Transverse colon (tissue), 3 donors: ENCODE measurements at regions not wholly inside any gene's neighbourhood (a gene's known extent, or its start where the extent isn't known, plus 50 kb on each side); places are given as distances from the start of the nearest gene placed in this dataset.

Source experiments
- POLR2A ChIP-seq: fragments of 450-650 bp; IDR thresholded peaks from one replicate; pipeline ENCODE4 v1.6.1; 2016; ENCODE audit warnings: antibody characterized with exemption, mild to moderate bottlenecking, moderate library complexity
- TF ChIP-seq, protein P1 (sequence below), 5 experiments: fragments of 200-600 bp in 3 of 5; fragments of 450-650 bp in 2 of 5; sonication (generic) in 3 of 5; IDR thresholded peaks; 1 replicate in 2 of 5; 2 replicates in 3 of 5; pipeline ENCODE4 v1.5.1; 2016 to 2017; ENCODE audit warnings: antibody characterized with exemption in 5 of 5, inconsistent platforms in 3 of 5, mild to moderate bottlenecking in 2 of 5, moderate library complexity in 1 of 5

DNA sequence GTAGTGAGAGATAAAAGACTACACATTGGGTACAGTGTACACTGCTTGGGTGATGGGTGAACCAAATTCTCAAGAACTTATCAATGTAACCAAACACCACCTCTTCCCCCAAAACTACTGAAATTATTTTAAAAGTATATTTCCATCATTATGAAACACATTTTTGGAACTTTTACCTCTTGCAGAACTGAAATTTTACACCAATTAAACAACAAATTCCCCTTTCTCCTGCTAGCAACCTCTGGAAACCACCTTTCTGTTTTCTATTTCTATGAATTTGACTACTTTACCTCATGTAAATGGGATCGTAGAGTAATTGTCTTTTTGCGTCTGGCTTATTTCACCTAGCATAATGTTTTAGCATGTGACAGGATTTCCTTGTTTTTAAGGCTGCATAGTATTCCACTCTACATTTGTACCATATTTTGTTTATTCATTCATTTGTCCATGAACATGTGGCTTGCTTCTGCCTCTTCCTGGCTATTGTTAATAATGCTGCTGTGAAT lies 149.9 kb upstream of the PHACTR1 start:
- TF ChIP-seq POLR2A = no peak
- TF ChIP-seq, protein P1, sequence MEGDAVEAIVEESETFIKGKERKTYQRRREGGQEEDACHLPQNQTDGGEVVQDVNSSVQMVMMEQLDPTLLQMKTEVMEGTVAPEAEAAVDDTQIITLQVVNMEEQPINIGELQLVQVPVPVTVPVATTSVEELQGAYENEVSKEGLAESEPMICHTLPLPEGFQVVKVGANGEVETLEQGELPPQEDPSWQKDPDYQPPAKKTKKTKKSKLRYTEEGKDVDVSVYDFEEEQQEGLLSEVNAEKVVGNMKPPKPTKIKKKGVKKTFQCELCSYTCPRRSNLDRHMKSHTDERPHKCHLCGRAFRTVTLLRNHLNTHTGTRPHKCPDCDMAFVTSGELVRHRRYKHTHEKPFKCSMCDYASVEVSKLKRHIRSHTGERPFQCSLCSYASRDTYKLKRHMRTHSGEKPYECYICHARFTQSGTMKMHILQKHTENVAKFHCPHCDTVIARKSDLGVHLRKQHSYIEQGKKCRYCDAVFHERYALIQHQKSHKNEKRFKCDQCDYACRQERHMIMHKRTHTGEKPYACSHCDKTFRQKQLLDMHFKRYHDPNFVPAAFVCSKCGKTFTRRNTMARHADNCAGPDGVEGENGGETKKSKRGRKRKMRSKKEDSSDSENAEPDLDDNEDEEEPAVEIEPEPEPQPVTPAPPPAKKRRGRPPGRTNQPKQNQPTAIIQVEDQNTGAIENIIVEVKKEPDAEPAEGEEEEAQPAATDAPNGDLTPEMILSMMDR (IDR thresholded peaks at IDR 0.05) = no peak
